Spinal cord (tissue), 9 donors: ENCODE measurements at regions not wholly inside any gene's neighbourhood (a gene's known extent, or its start where the extent isn't known, plus 50 kb on each side); places are given as distances from the start of the nearest gene placed in this dataset.
A peak's percentile ranks its signal among the peaks of the same experiment; 100 is the strongest.
"Not testable (repeated sequence)": the region's sequence is repeated elsewhere in the genome, so short reads cannot be mapped to it uniquely, and the experiment has no call there.

Experiments
- DNase-seq, 6 donors: peaks; one replicate each; pipeline versions ENCODE4 v3.0.0 to v3.0.0-alpha.2; 2013 to 2015; ENCODE audit warnings: low spot score in 6 of 6, low read depth in 4 of 6
- H3K27ac ChIP-seq: one replicate; pipeline ENCODE4 v1.5.1; 2013; ENCODE audit warnings: low read depth, low read length, control low read depth
- H3K27me3 ChIP-seq: one replicate; pipeline ENCODE4 v1.6.1; 2013; ENCODE audit warnings: low read length; ENCODE audit not compliant: control insufficient read depth, insufficient read depth
- H3K36me3 ChIP-seq: one replicate; pipeline ENCODE4 v1.6.1; 2013; ENCODE audit warnings: low read length; ENCODE audit not compliant: control insufficient read depth, insufficient read depth
- H3K4me1 ChIP-seq: one replicate; pipeline ENCODE4 v1.6.1; 2013; ENCODE audit warnings: low read length; ENCODE audit not compliant: control insufficient read depth, insufficient read depth
- H3K4me3 ChIP-seq: one replicate; pipeline ENCODE4 v1.5.1; 2013; ENCODE audit warnings: low read depth, low read length, control low read depth
- H3K9me3 ChIP-seq: one replicate; pipeline ENCODE4 v1.6.1; 2013; ENCODE audit warnings: low read length; ENCODE audit not compliant: control insufficient read depth, insufficient read depth
- WGBS: methylation state at CpG from one replicate; pipeline ENCODE4 v1.1.5; 2013; ENCODE audit warnings: missing lambda C conversion rate; ENCODE audit not compliant: insufficient coverage; 5-methylcytosine and 5-hydroxymethylcytosine counted together
- donor health status: healthy.

DNA sequence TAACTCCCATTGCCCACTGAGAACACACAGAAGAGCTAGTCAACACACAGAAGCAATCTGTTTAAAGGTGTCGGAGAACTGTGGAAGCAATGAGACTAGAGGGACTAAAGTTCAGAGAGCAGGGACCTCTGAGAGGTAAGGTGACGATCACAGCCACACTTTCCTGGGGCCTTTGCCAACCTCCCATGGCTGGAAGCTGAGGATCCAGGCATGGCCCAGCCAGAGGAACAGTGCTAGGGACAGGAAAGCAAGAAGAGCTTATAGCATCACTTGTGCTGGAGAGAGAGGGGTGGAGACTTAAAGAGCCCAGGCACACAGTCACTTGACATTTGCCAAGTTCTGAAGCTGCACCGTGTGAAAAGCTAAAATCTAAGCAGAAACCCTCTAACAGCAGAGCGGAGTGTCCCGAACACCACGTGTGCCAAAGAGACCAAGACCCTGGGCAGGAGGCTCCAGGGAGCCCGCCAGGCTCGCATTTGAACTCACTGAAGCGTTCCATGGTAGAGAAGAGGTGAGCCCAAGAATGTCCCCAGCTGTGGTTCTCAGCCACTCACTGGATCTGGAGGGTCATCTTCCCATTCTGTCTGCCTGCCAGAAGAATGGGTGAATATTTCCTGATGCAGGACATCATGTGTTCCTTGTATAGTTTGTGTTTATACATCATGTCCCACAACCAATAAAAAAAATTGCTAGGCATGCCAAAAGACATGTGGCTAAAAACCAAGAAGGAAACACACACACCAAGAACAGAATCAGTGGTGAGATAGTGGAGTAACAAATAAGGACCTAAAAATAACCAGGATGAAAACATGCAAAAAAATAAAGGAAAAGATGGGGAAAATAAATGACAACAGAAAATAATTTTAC lies 174.0 kb upstream of the C14orf180 start:
- Histone ChIP-seq H3K4me1 (no peaks in the 10 kb centered on the region), H3K9me3 (no peaks in the 10 kb centered on the region), H3K36me3 (no peaks in the 10 kb centered on the region), H3K27ac (no peak overlapping the region), H3K27me3 (no peaks in the 10 kb centered on the region), H3K4me3 (no peak overlapping the region)
- no peak for DNase-seq
- 96% methylated on average over 4 of the region's 9 CpGs for WGBS

DNA sequence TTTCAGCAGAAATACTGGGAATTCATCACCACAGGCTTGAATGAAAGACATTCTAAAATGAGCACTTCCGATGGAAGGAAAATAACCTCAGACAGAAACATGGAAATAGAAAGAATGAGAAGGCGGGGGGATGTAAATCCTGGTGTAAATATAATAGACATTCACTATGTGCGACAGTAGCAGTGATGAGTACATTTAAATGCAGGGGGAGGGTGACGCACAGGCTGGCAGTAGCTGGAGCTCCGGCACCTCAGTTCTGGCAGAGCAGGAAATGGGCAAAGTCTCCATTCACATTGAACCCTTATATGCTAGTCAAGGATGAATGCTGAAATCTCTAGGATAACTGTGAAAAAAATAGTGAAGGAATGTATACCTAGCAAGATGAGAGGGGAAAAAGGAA lies 172.7 kb upstream of the C14orf180 start:
- WGBS: 68% methylated on average over 5 of the region's 5 CpGs
- no peaks in the 10 kb centered on the region for H3K4me1 ChIP-seq
- H3K27me3 ChIP-seq: no peaks in the 10 kb centered on the region
- DNase-seq: peak in 1 of 6 donors; percentile 41
- no peak overlapping the region for H3K27ac ChIP-seq
- no peak overlapping the region for H3K4me3 ChIP-seq
- no peaks in the 10 kb centered on the region for H3K36me3 ChIP-seq
- peaks cover 2% of the 10 kb centered on the region for H3K9me3 ChIP-seq

GRCh38 chr14:104416383-104416782 lies 163.2 kb upstream of the C14orf180 start:
- H3K36me3 ChIP-seq: no peaks in the 10 kb centered on the region
- peaks cover 6% of the 10 kb centered on the region for H3K4me1 ChIP-seq
- no peak overlapping the region for H3K27ac ChIP-seq
- DNase-seq: no peak
- peaks cover 2% of the 10 kb centered on the region for H3K9me3 ChIP-seq
- no peak overlapping the region for H3K4me3 ChIP-seq
- H3K27me3 ChIP-seq: no peaks in the 10 kb centered on the region
- no CpG with 5 or more reads among the region's 1 CpG for WGBS

DNA sequence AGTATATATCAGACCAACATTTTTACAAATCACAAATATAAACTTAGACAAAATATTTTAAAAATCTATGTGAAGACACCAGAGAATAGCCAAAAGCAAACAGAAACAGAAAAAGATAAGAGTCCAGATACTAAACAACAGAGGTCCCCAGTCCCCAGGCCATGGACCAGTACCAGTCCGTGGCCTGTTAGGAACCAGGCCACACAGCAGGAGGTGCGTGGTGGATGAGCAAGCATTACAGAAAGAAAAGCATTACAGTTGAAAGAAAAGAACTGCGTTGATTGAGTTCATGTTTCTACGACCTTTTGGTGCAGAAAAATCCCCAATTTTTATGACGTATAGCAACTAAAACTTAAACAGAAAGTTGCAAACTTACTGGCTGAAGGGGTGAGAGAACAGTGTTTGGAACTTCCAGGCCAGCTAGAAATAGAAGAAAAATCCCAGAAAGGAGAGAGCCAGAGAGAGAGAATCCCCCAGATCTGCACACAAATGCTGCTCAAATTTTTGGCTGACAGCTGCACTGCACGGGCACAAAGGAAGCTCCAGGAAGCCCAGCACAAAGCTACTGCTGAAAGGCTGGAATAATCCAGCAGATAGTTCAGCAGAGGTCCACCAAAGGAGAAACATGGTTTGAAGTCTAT lies 159.6 kb upstream of the C14orf180 start:
- DNase-seq: no peak
- Histone ChIP-seq H3K27ac (no peak overlapping the region), H3K4me3 (no peak overlapping the region), H3K36me3 (no peaks in the 10 kb centered on the region), H3K27me3 (no peaks in the 10 kb centered on the region), H3K9me3 (no peaks in the 10 kb centered on the region), H3K4me1 (peaks cover 42% of the 10 kb centered on the region)
- WGBS: 74% methylated on average over 3 of the region's 6 CpGs

DNA sequence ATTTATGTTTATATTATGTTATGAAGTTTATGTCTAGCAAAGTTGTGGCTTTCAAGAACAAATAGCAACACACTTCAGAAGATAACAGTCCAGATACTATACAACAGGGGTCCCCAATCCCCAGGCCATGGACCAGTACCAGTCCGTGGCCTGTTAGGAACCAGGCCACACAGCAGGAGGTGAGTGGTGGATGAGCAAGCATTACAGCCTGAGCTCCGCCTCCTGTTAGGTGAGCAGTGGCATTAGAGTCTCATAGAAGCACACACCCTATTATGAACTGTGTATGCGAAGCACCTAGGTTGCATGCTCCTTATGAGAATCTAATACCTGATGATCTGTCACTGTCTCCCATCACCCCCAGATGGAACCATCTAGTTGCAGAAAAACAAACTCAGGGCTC lies 159.0 kb upstream of the C14orf180 start:
- H3K9me3 ChIP-seq, DNase-seq, H3K27ac ChIP-seq, H3K27me3 ChIP-seq, H3K4me3 ChIP-seq, H3K36me3 ChIP-seq: not testable (repeated sequence)
- H3K4me1 ChIP-seq: peaks cover 48% of the 10 kb centered on the region
- no CpG with 5 or more reads among the region's 3 CpGs for WGBS

- H3K4me3 ChIP-seq: no peak overlapping the region
- no peaks in the 10 kb centered on the region for H3K27me3 ChIP-seq
- WGBS: 90% methylated on average over 11 of the region's 13 CpGs
- H3K27ac ChIP-seq: no peak overlapping the region
- DNase-seq: no peak
- no peaks in the 10 kb centered on the region for H3K36me3 ChIP-seq
- H3K9me3 ChIP-seq: no peaks in the 10 kb centered on the region
- peaks cover 48% of the 10 kb centered on the region for H3K4me1 ChIP-seq
Measured at GRCh38 chr14:104420990-104421389, 158.6 kb upstream of the C14orf180 start.

GRCh38 chr14:104421401-104421821 lies 158.2 kb upstream of the C14orf180 start:
- Histone ChIP-seq H3K4me3 (no peak overlapping the region), H3K27me3 (no peaks in the 10 kb centered on the region), H3K36me3 (no peaks in the 10 kb centered on the region), H3K4me1 (peaks cover 52% of the 10 kb centered on the region), H3K9me3 (no peaks in the 10 kb centered on the region), H3K27ac (no peak overlapping the region)
- DNase-seq: no peak
- 83% methylated on average over 4 of the region's 4 CpGs for WGBS

DNA sequence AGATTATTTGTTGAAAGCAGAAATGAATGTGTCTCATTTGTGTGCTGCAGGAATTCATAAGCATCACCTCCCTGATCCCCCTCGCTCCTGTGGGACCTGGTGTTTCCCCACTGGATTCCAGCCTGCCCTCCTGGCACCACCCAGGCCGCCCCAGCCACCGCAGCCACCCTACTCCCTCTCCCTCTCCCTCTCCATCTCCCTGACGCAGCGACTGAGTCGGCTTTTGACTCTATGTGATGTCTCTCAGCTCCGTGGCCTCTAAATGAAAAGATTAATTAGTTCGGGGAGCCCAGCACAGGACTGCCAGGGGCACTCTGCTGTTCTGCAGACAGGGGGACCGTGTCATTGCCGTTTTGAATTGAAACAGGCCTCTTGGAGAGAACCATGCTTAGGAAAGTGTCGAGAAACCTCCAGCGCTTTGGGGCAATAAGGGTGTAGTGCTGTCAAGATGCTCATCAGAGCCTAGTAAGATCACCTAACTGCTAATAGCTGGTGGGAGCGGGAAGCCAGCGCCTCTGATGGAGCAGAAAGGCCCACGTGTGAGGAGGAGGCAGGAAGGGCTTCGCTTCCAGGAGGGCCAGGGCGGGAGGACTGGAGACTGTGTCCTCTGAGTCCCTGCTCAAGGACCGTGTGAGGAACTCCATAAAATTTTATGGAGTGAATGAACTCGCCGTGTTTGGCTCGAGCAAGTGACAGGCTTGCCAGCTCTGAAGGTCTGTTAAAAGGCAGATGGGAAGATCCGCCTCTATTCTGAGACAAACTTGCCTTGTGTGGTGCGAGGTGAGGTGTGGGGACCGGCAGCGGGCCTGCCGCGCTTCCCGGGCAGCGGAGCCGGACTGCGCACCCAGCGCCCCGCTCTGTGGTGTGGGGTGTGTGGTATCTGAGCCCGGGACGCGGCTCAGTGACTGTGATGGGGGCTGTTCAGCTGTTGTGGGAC lies 157.4 kb upstream of the C14orf180 start:
- no peak overlapping the region for H3K4me3 ChIP-seq
- DNase-seq: peak in 4 of 6 donors; percentile 24 to 83 (median 46)
- no peaks in the 10 kb centered on the region for H3K36me3 ChIP-seq
- H3K9me3 ChIP-seq: no peaks in the 10 kb centered on the region
- no peaks in the 10 kb centered on the region for H3K27me3 ChIP-seq
- no peak overlapping the region for H3K27ac ChIP-seq
- peaks cover 52% of the 10 kb centered on the region for H3K4me1 ChIP-seq
- WGBS: 34% methylated on average over 33 of the region's 36 CpGs

DNA sequence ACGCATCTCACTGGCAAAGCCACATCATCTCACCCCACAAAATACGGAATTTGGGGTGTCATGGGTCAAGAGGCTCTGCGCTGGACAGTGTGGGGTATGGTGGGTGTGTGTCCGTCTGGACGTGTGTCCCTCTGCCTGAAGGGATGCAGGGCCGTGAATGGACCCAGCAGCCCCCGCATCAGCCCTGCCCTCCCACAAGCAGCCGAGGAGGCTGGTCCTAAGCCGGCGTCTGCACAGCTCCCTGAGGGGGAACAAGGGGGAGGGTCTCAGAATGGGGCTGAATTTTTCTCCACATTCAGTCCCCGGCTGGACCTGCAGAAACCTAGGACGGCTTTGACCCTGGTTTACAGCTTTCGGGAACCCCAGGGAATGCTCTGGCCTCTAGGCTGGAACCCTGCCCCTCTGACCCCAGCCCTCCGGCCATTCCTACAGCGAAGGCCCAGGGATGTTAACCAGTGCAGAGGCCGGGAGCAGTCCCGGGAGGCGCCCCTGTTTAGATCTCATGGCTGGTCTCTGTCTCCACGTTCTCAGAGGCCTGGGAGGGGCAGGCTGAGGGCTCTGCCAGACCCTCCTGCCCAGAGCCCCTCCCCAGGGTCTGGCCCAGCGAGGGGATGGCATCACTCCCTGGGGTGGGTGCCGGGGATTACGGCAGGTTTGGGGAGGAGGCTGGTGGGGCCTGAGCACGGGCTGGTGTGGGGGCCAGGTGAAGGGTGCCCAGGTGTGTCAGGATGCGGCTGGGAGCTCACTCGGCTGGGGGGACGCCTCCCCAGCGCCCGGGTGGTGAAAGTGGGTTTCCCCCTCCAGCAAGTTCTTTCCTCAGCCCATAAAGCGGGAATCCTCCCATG lies 156.5 kb upstream of the C14orf180 start:
- no peak for DNase-seq
- peaks cover 52% of the 10 kb centered on the region for H3K4me1 ChIP-seq
- no peaks in the 10 kb centered on the region for H3K27me3 ChIP-seq
- no peak overlapping the region for H3K4me3 ChIP-seq
- no peaks in the 10 kb centered on the region for H3K36me3 ChIP-seq
- 73% methylated on average over 16 of the region's 29 CpGs for WGBS
- no peak overlapping the region for H3K27ac ChIP-seq
- no peaks in the 10 kb centered on the region for H3K9me3 ChIP-seq
